GM23338 (cell line): ENCODE measurements at regions not wholly inside any gene's neighbourhood (a gene's known extent, or its start where the extent isn't known, plus 50 kb on each side); places are given as distances from the start of the nearest gene placed in this dataset.

Experiments
- ATAC-seq: fragments of 200-7000 bp; cut with Tn5 transposase; 3 replicates; pipeline ENCODE4 v1.9.1; 2020
- DNase-seq: peaks from one replicate; pipeline ENCODE4 v3.0.0-alpha.2; 2015; ENCODE audit warnings: low spot score
- H2AFZ ChIP-seq: fragments of 200-600 bp; sonication (generic); 2 replicates; pipeline ENCODE4 v1.8.0; 2016; ENCODE audit warnings: antibody characterized with exemption, mild to moderate bottlenecking, moderate library complexity
- H3F3A ChIP-seq: fragments of 200-600 bp; sonication (generic); replicated peaks from 2 replicates; pipeline ENCODE4 v1.8.0; 2017; ENCODE audit warnings: antibody characterized with exemption, mixed run types, low read depth
- H3K27ac ChIP-seq: fragments of 200-600 bp; sonication (generic); 2 replicates; pipeline ENCODE4 v1.6.1; 2016; ENCODE audit warnings: low read depth
- H3K27me3 ChIP-seq: fragments of 200-600 bp; sonication (generic); 2 replicates; pipeline ENCODE4 v1.8.0; 2016; ENCODE audit warnings: mild to moderate bottlenecking, mixed run types, moderate library complexity; ENCODE audit not compliant: insufficient read depth
- H3K36me3 ChIP-seq: fragments of 200-600 bp; sonication (generic); 2 replicates; pipeline ENCODE4 v1.8.0; 2016; ENCODE audit warnings: mild to moderate bottlenecking; ENCODE audit not compliant: insufficient read depth
- H3K4me1 ChIP-seq: fragments of 200-600 bp; sonication (generic); 2 replicates; pipeline ENCODE4 v1.8.0; 2016; ENCODE audit warnings: mild to moderate bottlenecking, moderate library complexity; ENCODE audit not compliant: insufficient read depth
- H3K4me2 ChIP-seq: fragments of 200-600 bp; sonication (generic); 2 replicates; pipeline ENCODE4 v1.7.1; 2017; ENCODE audit warnings: mixed run types
- H3K4me3 ChIP-seq: fragments of 200-600 bp; sonication (generic); 2 replicates; pipeline ENCODE4 v1.6.1; 2016; ENCODE audit warnings: mixed run types
- H3K79me2 ChIP-seq: fragments of 200-600 bp; sonication (generic); replicated peaks from 2 replicates; pipeline ENCODE4 v1.8.0; 2017; ENCODE audit warnings: mild to moderate bottlenecking; ENCODE audit not compliant: insufficient read depth
- H3K9me2 ChIP-seq: fragments of 200-600 bp; sonication (generic); 2 replicates; pipeline ENCODE4 v1.8.0; 2017; ENCODE audit not compliant: insufficient read depth
- H4K20me1 ChIP-seq: fragments of 200-600 bp; sonication (generic); replicated peaks from 2 replicates; pipeline ENCODE4 v1.8.0; 2017; ENCODE audit warnings: mild to moderate bottlenecking; ENCODE audit not compliant: insufficient read depth
- H3K27ac Mint-ChIP-seq: 2 replicates; pipeline ENCODE4 v1.8.0; 2020; ENCODE audit warnings: inconsistent platforms, mild to moderate bottlenecking, moderate library complexity, mixed read lengths
- H3K27me3 Mint-ChIP-seq: 3 replicates; pipeline ENCODE4 v1.8.0; 2022; ENCODE audit warnings: low read depth, mild to moderate bottlenecking, moderate library complexity, mixed read lengths, inconsistent platforms; ENCODE audit not compliant: insufficient read depth, poor library complexity
- H3K36me3 Mint-ChIP-seq: 3 replicates; pipeline ENCODE4 v1.8.0; 2021; ENCODE audit warnings: low read depth, mild to moderate bottlenecking, inconsistent platforms, moderate library complexity, mixed read lengths
- H3K4me1 Mint-ChIP-seq: 3 replicates; pipeline ENCODE4 v1.8.0; 2020; ENCODE audit warnings: mild to moderate bottlenecking, inconsistent platforms, mixed read lengths
- H3K4me3 Mint-ChIP-seq: 3 replicates; pipeline ENCODE4 v1.8.0; 2021; ENCODE audit warnings: moderate library complexity, mild to moderate bottlenecking, inconsistent platforms, mixed read lengths
- H3K9me3 Mint-ChIP-seq: 3 replicates; pipeline ENCODE4 v1.8.0; 2020; ENCODE audit warnings: moderate library complexity, mild to moderate bottlenecking, inconsistent platforms, mixed read lengths
- CREB1 ChIP-seq: fragments of 250-450 bp; sonication (Bioruptor Pico); IDR thresholded peaks from 2 replicates; pipeline ENCODE4 v1.5.0; 2020; ENCODE audit warnings: low read depth, mild to moderate bottlenecking, moderate library complexity
- CTCF ChIP-seq, 2 experiments: fragments of 200-600 bp in 1 of 2; sonication (generic) in 1 of 2; conservative IDR thresholded peaks; 2 replicates each; pipeline versions ENCODE4 v1.5.1 to v1.6.1; 2016 to 2017; ENCODE audit warnings: antibody characterized with exemption in 2 of 2, low read depth in 2 of 2, mild to moderate bottlenecking in 2 of 2, moderate library complexity in 1 of 2
- EZH2 ChIP-seq: fragments of 200-600 bp; sonication (generic); IDR thresholded peaks from one replicate; pipeline ENCODE4 v1.8.0; 2017; ENCODE audit warnings: antibody characterized with exemption, mild to moderate bottlenecking, low read depth; ENCODE audit not compliant: unreplicated experiment
- EZH2phosphoT487 ChIP-seq: fragments of 200-600 bp; sonication (generic); IDR thresholded peaks from one replicate; pipeline ENCODE4 v1.8.1; 2018; ENCODE audit warnings: antibody characterized with exemption; ENCODE audit not compliant: unreplicated experiment
- JUNB ChIP-seq: IDR thresholded peaks from one replicate; pipeline ENCODE4 v1.6.1; 2016; ENCODE audit warnings: antibody characterized with exemption; ENCODE audit not compliant: unreplicated experiment
- NANOG ChIP-seq: IDR thresholded peaks from 2 replicates; pipeline ENCODE4 v1.6.1; 2016; ENCODE audit warnings: antibody characterized with exemption, borderline replicate concordance
- POLR2AphosphoS5 ChIP-seq: IDR thresholded peaks from 2 replicates; pipeline ENCODE4 v1.6.1; 2016; ENCODE audit warnings: antibody characterized with exemption, low read depth
- REST ChIP-seq: IDR thresholded peaks from one replicate; pipeline ENCODE4 v1.6.1; 2018; ENCODE audit warnings: antibody characterized with exemption; ENCODE audit not compliant: unreplicated experiment
- STAT1 ChIP-seq: IDR thresholded peaks from one replicate; pipeline ENCODE4 v1.6.1; 2016; ENCODE audit warnings: antibody characterized with exemption; ENCODE audit not compliant: unreplicated experiment
- ZNF114 ChIP-seq: fragments of 250-450 bp; sonication (Bioruptor Pico); IDR thresholded peaks from 2 replicates; pipeline ENCODE4 v1.5.0; 2020; ENCODE audit warnings: mild to moderate bottlenecking, moderate library complexity
- ZNF331 ChIP-seq: fragments of 250-450 bp; sonication (Bioruptor Pico); IDR thresholded peaks from 2 replicates; pipeline ENCODE4 v1.5.0; 2020; ENCODE audit warnings: low read depth, mild to moderate bottlenecking, moderate library complexity
- ZNF462 ChIP-seq: fragments of 250-450 bp; sonication (Bioruptor Pico); IDR thresholded peaks from 2 replicates; pipeline ENCODE4 v1.5.0; 2020; ENCODE audit warnings: mild to moderate bottlenecking, moderate library complexity
- TF ChIP-seq, protein P1 (sequence below): IDR thresholded peaks from 2 replicates; pipeline ENCODE4 v1.6.1; 2016; ENCODE audit warnings: antibody characterized with exemption

DNA sequence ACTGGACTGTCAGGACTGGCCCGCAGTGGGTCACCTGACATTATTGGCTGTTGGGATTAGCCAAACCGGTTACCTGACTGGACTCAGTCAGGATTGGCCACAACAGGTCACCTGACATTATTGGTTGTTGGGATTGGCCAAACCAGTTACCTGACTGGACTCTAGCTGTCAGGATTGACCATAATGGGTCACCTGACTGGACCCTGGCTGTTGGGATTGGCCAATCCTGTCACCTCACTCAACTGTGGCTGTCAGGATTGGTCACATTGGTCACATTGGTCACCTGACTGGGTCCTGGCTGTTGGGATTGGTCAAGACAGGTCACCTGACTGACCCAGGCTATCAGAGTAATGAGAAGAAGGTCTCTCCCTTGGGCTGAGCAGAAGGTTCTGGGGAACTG, 207.7 kb upstream of the SDK2 start:
- no peaks in the 10 kb centered on the region for H3K36me3 ChIP-seq
- Mint-ChIP-seq H3K27me3 (peaks cover 9% of the 10 kb centered on the region), H3K27ac (no peak overlapping the region), H3K4me3 (no peak overlapping the region), H3K4me1 (no peaks in the 10 kb centered on the region), H3K36me3 (no peaks in the 10 kb centered on the region; the same call in 2 of the 3 replicates), H3K9me3 (peaks cover 15% of the 10 kb centered on the region)
- no peaks in the 10 kb centered on the region for H3K4me1 ChIP-seq
- no peaks in the 10 kb centered on the region for H3F3A ChIP-seq
- H3K9me2 ChIP-seq: peaks cover 9% of the 10 kb centered on the region; the same call in 1 of the 2 replicates
- H3K27ac ChIP-seq: no peak overlapping the region
- H3K4me2 ChIP-seq: no peak overlapping the region
- no peaks in the 10 kb centered on the region for H4K20me1 ChIP-seq
- no peaks in the 10 kb centered on the region for H3K79me2 ChIP-seq
- ATAC-seq: no peak
- H3K27me3 ChIP-seq: no peaks in the 10 kb centered on the region
- H2AFZ ChIP-seq: no peak overlapping the region
- no peak for DNase-seq
- TF ChIP-seq ZNF462: no peak
- no peak for TF ChIP-seq NANOG
- TF ChIP-seq REST: no peak
- no peak for TF ChIP-seq ZNF114
- no peak for TF ChIP-seq STAT1
- no peak for TF ChIP-seq EZH2phosphoT487
- TF ChIP-seq CTCF (conservative IDR thresholded peaks at IDR 0.05; ENCODE audit: low read depth in 2 of 2): no peak
- TF ChIP-seq CREB1 (CRISPR knock-in tag): no peak
- TF ChIP-seq, protein P1, sequence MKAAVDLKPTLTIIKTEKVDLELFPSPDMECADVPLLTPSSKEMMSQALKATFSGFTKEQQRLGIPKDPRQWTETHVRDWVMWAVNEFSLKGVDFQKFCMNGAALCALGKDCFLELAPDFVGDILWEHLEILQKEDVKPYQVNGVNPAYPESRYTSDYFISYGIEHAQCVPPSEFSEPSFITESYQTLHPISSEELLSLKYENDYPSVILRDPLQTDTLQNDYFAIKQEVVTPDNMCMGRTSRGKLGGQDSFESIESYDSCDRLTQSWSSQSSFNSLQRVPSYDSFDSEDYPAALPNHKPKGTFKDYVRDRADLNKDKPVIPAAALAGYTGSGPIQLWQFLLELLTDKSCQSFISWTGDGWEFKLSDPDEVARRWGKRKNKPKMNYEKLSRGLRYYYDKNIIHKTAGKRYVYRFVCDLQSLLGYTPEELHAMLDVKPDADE: no peak
- TF ChIP-seq JUNB: no peak
- TF ChIP-seq EZH2: no peak
- no peak for TF ChIP-seq ZNF331 (CRISPR knock-in tag)
- no peak for TF ChIP-seq POLR2AphosphoS5
- H3K4me3 ChIP-seq: no peak overlapping the region
